ENCODE measurements at regions not wholly inside any gene's neighbourhood (a gene's known extent, or its start where the extent isn't known, plus 50 kb on each side); places are given as distances from the start of the nearest gene placed in this dataset.
"Not testable (repeated sequence)": the region's sequence is repeated elsewhere in the genome, so short reads cannot be mapped to it uniquely, and the experiment has no call there.

DNA sequence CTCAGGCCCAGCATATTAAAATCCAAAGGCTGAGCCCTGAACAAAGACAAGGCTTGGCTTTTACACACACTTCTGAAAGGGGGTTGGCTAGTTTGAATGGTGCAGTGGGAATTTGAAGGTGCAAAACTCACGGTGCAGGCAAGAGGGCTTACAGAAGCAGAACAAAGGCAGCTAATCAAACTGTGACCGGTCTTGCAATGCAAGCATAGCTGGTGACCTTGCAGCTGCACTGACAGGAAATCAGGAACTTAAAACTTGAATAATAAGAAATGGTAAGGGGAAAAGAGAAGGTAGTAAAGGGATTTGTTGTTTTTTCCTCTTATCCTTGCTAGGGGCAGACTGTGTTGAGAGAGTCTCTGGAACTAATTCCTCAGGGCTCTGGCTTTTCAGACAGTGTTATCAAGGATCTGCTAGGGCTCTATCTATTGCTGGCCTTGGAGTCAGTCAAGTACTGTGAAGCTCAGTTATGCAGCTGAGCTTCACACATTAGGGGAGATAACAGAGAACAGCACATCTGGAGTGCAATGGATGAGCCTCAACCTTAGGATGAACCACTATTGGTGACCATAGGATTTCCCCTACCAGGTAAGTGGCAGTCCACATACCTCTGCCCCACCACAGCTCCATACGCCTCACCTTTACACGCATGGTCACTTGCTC is 97.6 kb downstream of the PPIAL4G start:
- no peak for DNase-seq

DNA sequence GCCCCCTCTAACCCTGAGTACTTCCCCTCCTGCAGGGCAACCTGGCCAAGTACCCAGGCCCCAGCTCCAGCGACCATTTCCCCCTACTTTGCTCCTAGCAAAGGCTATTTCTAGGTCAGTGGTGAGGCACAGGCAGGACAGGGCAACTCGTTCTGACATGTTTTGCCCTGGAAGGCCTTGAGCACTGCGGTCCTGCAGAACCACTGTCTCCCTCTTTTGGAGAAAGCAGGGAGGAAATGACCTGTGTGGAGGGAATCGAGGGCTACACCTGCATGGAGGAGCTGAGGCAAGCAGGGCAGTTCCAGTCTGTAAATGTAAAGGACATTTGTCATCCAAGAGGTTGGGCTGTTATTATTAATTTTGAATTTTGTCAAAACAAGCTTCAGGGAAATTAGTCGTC is 99.1 kb downstream of the PPIAL4G start:
- no peak for DNase-seq

DNA sequence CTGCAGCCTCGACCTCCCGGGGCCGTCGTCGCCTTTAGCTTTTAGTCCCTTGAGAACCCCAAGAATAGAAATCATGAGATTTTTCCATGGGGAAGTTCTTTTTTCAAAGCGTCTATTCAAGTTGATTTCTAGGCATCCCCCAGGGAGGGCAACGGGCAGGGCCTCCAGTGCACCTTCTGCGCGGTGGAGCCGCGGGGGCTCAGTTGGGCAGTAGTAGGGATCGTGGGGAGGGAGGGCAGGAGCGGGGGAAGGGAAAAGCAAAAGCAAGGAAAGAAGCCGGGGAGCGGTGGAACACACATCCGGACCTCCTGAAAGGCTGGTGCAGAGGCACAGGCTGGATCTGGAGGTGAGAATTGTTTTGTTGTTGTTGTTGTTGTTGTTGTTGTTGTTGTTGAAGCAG is 103.4 kb downstream of the PPIAL4G start:
- DNase-seq: no peak

DNA sequence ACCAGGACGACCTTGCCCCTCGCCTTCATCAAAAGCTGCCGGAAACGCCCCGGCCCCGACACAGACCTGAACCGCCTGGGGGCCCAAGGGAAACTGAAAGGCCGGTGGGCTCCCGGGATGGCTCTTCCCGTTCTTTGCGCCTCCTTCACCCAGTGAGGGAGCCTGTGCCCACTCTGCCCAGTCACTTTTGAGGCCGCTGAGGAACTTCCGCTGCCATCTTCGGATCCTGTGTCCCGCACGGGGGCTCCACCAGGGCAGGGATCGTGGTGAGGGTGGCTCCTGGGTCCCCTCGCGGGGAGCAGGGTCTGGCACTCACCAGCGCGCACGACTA is 104.0 kb downstream of the PPIAL4G start:
- DNase-seq: no peak

DNA sequence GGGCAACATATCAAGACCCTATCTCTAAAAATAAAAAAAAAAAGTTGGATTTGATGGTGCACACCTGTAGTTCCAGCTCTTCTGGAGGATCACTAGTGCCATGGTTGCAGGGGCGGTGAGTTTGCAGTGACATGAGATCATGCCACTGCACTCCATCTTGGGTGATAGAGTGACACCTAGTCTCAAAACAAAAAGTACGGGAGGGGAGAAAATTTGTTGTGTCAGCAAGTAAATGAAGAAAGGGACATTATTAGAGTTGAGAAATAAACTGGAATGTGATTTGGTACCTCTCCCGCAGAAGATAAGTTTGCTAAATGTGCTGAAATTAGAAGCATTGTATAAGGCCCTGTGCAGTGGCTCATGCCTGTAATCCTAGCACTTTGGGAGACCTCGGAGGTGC is 105.1 kb downstream of the PPIAL4G start:
- DNase-seq: not testable (repeated sequence)

DNA sequence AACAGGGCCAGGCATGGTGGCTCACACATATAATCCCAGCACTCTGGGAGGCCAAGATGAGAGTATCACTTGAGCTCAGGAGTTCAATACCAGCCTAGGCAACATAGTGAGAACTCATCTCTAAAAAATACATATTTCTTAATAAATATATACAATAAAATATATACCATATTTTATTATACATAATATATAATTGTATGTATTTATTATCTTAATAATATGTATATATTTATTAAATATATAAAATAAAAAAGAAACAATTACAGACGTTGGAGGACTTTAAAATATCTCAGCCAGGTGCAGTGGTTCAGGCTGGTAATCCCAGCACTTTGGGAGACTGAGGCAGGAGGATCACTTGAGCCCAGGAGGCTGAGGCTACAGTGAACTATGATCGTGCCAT is 106.1 kb downstream of the PPIAL4G start:
- DNase-seq: not testable (repeated sequence)

DNA sequence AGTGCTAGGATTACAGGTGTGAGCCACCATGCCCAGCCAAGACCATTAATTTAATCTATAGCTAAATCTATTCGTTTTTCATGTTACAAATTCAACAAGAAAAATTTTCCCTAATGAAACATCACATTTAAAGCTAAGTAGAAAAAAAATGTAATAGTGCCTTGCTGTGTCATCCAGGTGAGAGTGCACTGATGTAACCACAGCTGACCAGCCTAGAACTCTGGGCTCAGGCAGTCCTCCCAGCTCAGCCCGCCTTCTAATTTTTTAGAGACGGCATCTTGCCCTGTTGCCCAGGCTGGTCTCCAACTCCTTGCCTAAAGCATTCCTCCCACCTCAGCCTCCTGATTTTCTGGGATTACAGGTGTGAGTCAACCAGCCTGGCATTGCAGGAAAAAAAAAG is 109.0 kb downstream of the PPIAL4G start:
- no peak for DNase-seq

DNA sequence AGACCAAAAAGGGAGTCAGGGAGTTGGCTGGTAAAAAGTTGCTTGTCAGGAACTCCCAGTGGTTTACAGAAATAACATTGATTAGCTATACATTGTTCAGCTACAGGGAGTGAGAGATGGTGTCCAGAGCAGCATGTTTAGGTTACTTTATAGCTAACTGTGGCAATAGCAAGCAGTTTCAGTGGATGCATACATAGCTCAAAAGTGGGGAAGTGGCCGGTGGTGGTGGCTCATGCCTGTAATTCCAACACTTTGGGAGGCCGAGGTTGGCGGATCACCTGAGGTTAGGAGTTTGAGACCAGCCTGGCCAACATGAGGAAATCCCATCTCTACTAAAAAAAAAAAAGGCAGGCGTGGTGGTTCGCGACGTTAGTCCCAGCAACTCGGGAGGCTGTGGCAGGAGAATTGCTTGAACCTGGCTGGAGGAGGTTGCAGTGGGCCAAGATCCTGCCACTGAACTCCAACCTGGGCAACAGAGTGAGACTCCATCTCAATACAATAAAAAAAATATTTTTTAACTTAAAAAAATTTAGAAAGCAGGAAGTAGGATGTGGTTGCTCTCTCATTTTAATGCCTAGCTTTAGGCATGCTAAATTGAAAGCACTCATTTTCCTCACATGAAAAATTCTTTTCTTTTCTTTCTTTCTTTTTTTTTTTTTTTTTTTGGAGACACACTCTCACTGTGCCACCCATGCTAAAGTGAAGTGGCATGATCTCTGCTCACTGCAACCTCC is 109.7 kb downstream of the PPIAL4G start:
- no peak for DNase-seq

DNA sequence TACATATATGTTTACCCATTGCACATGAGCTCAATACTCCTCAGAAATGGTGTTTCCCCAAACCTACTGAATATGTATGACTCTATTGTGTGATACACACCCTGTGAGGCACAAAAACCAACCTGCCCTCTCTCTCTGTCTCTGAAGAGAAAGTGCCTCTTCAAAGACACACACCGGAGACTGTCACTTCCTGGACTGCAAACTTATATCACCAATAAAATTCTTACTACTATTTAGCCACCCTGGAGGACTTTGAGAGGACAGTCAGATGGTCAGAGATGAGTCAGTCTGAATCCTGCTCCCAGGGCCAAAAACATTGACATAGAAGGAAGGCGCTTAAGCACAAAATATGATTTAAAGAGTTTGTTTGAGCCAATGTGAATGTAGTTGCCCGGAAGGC is 110.4 kb downstream of the PPIAL4G start:
- DNase-seq: no peak

DNA sequence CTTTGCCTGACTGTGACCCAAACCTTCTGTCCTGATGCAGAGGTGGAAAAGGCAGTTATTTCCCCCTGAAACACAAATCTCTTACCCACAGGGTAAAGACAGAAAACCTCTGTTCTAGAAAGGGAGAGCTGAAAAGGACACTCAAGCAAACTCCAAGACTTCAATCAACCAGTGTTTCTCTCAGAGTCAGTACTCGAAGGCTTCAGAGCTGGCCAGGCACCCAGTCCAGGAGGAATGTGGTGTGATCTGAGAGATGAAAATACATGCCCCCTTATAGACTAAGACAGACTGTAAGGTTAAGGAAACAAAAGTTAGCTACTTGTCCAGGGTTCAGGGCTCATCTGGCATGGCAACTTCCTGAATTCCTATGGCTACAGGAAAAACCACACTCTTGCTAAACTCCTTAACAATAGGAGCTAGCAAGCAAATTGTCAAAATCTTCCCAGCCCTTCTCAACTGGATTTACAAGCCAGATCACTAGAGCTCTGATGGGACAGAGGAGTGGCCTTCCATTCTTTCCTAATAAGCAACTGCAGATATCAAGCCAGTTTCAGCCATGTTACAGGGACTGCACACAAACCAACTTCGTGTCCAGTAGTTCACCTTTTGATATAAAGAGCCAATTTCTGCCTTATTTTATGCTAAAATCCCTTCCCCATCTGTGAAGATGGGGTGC is 110.9 kb downstream of the PPIAL4G start:
- DNase-seq: not testable (repeated sequence)

DNA sequence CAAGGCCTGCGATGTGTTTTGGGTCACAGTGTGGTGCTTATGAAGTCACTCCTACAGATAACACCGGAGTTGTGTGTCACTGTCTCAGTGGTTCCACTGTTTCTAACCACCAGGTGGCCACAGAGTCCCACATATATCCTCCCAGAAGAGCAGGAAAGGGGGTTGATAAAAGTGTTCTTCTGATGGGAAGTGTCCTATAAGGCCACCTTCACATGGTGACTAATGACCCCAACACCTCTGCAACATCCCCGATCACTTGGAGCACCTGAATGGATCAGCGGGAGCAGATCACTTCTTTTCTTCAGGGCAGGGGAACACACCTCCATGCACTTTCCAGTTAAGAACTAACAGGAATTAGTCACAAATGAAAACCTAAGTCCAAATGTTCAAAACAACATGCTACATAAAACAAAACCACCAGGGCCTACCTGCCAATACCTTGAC is 111.5 kb downstream of the PPIAL4G start:
- peak; percentile 75 for DNase-seq

DNA sequence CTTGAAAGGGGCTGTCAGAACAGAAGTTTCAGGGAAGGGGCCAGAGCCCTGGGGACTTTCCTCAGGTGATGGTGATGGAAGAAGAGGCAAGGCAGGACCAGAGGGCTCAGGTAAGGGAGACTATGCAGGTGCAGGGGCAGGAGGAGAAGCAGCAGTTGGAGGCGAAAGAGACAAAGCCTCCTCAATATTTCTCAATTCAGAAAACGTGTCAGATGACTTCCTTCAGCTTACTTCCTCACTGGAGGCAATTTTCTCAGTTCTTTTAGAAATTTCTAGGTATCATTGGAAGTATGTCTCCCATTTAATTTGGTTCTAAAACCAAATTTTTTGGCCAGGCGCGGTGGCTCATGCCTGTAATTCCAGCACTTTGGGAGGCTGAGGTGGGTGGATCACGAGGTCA is 112.4 kb downstream of the PPIAL4G start:
- DNase-seq: not testable (repeated sequence)

DNA sequence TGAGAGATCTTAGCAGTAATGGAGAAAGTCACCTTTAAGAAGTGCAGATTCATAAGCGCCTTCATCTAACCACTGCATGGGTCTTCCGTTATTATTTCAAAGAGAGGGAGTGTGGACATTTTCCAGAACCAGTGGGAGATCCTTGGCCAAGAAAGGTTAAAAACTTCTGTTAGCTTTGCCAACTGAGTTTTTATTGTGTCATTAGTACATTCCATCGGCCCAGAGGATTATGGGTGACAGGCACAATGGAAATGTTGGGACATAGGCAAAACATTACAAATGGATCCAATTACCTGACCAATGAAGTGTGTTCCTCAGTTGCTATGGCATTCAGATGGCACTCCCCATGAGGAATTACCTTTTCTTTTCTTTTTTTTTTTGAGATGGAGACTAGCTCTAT is 115.5 kb downstream of the PPIAL4G start:
- no peak for DNase-seq

DNA sequence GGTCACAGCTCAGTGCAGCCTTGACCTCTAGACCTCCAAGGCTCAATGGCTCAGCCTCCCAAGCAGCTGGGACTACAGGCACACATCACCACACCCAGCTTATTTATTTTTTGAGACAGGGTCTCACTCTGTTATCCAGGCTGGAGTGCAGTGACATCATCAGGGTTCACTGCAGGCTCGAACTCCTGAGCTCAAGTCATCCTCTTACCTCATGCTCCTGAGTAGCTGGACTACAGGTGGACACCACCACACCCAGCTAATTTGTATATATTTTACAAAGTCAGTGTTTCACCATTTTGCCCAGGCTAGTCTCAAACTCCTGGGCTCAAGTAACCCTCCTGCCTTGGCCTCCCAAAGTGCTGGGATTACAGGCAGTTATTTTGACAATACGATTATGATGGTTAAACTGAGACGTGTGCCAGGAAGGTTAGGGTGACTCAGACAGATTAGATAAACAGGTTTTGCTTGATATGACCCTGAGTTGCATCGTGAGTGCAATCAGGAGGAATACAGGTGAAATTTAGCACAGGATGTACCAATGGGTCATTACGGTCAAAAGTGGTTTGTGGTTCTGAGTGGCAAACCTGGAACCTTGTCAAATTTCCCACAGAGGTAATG is 116.9 kb downstream of the PPIAL4G start:
- not testable (repeated sequence) for DNase-seq

DNA sequence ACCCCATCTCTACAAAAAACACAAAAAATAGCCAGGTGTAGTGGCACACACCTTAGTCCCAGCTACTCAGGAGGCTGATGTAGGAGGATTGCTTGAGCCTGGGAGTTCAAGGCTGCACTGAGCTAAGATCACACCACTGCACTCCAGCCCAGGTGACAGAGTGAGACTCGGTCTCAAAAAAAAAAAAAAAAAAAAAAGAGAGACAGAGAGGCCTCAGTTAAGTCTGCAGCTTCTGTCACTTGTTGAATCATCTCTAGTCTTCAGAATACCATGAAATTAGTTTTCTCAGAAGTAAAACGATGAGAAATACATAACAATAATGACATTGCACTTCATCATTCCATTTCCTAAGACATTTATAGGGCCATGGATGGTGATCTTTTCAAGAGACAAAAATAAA is 118.0 kb downstream of the PPIAL4G start:
- not testable (repeated sequence) for DNase-seq

DNA sequence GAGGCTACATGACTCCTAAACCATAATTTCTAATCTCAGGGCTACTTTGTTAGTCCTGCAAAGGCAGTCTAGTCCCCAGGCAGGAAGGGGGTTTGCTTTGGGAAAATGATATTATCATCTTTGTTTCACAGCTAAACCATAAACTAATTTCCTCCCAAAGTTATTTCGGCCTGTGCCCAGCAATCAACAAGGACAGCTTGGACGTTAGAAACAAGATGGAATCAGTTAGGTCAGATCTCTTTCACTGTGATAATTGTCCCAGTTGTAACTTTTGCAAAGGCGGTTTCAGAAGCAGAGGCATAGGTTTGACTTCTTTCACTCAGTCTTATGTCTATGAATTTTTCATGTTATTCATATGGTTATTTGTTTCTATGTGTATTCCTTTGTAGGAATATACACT is 119.1 kb downstream of the PPIAL4G start:
- DNase-seq: not testable (repeated sequence)

DNA sequence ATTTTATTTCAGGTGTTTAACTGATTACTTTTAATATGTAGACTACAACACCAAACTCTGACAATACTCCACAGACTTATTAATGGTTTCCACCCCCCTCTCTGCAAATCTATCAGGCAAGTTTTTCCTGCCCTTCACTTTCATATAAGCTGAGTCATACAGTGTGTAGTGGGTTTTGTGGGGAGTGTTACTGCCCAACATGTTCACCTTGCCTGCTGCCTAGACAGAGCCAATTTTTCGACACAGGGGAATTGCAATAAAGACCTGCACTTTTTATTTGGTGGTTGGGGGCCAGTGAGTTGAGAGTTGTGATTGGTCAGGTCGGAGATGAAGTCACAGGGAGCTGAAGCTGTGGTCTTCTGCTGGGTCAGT is 119.7 kb downstream of the PPIAL4G start:
- no peak for DNase-seq

DNA sequence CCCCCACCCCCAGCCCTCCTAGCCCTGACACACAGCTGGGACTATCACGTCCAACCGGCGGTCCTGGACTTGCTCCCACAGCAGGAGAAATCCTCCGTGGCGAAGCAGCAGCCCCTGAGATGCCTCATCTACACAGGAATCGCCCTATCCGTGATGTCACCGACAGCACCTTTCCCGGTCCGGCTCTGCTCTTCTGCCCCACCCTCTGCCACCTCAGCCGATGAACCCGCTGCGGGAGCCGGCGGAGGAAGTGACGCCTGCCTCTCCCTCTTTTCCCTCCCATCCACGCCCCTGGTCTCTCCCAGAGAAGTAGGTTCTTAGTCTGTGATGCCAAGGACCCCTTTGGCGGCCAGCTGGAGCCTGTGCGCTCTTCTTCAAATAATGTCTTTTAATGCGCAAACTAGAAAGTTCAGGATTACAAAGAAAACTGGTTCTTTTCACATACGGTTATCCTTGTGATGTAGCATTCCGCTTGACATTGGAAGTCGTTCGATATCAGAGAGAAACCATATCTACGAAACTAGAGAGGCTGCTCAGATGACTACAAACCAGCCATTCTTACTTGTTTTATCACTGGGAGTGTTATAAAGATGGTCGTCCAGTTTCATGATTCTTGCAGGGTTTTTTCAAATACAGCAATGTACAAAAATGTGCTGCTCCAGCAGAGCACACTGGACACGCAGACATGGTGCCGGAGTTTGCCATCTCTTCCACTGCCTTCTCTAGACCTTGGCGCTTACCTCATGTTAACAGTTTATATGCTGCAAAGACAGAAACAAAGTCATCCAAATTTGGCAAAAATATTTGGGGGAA is 120.3 kb downstream of the PPIAL4G start:
- peak; percentile 37 for DNase-seq

DNA sequence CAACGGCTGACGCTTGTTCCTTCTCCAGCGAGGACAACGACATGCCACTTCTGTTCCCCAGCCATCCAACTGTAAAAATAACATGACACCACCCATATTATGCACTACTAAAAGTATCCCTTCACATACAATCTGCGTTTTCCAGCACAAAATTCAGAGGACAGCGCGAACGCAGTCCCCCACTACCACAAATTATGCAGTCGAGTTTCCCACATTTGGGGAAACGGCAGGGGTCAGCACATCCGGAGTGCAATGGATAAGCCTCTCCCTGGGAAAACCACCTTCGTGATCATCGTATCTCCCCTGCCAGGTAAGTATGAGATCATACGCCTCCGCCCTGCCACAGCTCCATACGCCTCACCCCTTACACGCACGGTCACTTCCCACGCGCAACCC is 120.9 kb downstream of the PPIAL4G start:
- no peak for DNase-seq

DNA sequence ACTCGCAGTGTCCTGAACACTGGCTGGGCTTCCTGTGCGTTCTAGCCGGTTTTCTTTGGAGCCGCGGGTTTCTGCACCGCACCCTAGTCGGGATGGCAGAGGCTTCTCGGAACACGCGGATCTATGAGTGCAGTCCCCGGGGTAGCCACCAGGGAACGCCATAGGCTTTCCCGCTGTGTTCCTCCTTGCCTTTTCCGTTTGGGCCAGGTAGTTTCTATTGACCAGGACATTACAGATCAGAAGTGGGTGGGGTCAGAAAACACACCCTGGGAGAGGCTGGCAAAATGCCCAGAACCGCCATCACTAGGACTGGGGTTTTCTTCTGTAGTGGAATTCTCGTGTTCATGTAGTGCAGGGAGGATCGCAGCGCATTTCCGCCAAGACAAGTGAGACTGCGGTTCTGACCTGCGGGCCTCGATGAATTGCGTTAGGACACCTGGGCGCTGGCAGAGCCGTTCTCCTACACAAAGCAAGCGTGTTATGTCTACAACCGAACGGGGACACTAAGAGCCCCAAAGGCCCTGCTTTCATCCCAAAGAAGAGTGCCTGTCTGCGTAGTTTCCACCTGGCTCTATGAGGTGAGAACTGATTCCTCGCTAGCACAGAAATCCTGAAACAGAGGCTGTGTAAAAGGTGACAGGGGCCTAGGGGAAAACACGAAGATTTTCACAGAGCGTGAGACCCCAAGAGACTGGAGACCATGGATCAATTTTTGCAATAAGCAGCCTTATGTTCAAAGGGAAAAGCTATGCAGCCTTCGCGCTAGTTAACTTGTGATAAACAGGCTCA is 121.5 kb downstream of the PPIAL4G start:
- DNase-seq: peak; percentile 60

DNA sequence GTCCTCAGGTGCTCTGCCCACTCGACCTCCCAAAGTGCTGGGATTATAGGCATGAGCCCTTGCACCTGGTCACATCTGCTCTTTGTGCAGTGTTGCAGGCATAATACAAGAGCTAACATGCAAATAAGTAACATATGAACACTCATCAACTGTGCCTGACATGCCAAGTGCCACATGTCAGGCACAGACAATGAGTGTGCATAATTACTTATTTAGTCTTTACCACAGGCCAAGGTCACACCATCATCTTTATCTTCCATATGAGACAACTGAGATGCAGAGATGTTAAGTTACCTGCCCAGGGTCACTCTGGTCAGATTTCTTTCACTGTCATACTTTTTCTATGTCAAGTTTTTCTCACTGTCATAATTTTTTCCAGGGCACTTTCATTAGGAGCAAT is 126.1 kb downstream of the PPIAL4G start:
- DNase-seq: no peak

DNA sequence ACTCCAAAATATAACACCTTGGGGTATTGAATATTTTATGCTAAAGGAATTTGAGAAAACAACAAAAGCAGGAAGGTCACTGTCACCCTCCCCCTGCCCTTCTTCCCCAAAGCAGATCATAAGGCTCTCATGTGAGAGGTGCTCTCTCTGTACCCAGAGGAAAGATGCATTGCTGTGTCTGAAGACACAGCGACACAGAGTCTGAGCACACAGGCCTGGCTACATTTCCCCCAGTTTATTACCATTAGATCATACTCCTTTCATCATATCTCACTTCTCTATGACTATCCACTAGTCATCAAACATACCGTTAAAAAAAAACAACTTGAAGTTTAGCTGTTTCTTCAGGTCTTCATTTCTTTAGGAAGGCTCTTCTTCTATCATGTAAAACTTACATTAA is 127.1 kb downstream of the PPIAL4G start:
- no peak for DNase-seq
